K562 (cell line): ENCODE measurements at regions not wholly inside any gene's neighbourhood (a gene's known extent, or its start where the extent isn't known, plus 50 kb on each side); places are given as distances from the start of the nearest gene placed in this dataset.

Source experiments
- HCFC1 ChIP-seq: IDR thresholded peaks from 2 replicates; pipeline ENCODE4 v1.6.1; 2012; ENCODE audit warnings: low read depth, low read length, improper control_type of control experiment
- NR1H2 ChIP-seq: sonication (generic); formaldehyde crosslinking; IDR thresholded peaks from 2 replicates; pipeline ENCODE4 v1.4.0; 2020; ENCODE audit warnings: mild to moderate bottlenecking, missing genetic modification reagents
- RREB1 ChIP-seq: fragments of 250-450 bp; sonication (Bioruptor Pico); IDR thresholded peaks from 2 replicates; pipeline ENCODE4 v1.4.0; 2020
- SPI1 ChIP-seq: IDR thresholded peaks from 2 replicates; pipeline ENCODE4 v1.6.1; 2011; ENCODE audit warnings: low read depth, low read length, control low read depth, borderline replicate concordance
- WHSC1 ChIP-seq: IDR thresholded peaks from one replicate; pipeline ENCODE4 v1.6.1; 2012; ENCODE audit warnings: low read length, control low read depth, inconsistent platforms
- ZNF224 ChIP-seq: sonication (generic); formaldehyde crosslinking; IDR thresholded peaks from 2 replicates; pipeline ENCODE4 v1.8.0; 2022; ENCODE audit warnings: mild to moderate bottlenecking, missing genetic modification reagents
- ZNF24 ChIP-seq: fragments of 450-650 bp; IDR thresholded peaks from 2 replicates; pipeline ENCODE4 v1.6.1; 2016
- ZNF764 ChIP-seq: fragments of 250-450 bp; sonication (Bioruptor Pico); IDR thresholded peaks from 2 replicates; pipeline ENCODE4 v1.4.0; 2020; ENCODE audit warnings: low read depth, mild to moderate bottlenecking, moderate library complexity

DNA sequence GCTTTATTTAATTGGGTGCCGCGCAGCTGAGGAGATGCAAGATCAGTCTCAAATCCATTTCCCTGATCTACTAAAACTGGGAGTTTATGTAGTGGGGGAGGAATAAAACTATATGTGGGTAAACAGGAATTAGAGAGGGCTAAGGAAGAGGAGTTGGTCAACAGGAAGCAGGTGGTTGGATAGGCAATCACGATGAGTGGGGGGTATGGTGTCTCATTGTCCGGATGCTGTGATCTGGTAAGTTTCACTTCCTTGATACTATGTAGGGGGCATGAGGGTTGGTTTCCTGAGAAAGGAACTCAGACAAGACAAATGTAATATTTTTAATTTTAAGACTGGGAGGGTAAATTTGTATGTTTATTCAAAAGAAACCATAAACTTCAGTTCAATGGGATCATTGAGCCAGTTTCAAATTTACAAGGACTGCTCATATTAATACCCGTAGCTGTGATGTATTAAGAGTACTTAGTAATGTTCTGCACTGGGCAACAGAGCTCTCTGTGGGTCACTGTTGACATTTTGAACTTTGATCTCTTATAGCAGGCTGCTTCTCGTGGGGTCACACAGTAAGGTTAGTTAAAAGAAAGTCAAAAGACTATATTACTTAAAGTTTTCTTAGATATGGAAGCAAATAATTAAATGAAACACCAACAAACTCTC is 786.2 kb upstream of the FBXO33 start (continued):
- TF ChIP-seq WHSC1 = no peak
- no peak for TF ChIP-seq ZNF24
- no peak for TF ChIP-seq NR1H2 (CRISPR knock-in tag)
- no peak for TF ChIP-seq HCFC1
- TF ChIP-seq ZNF764 = no peak
- TF ChIP-seq RREB1 = no peak
- no peak for TF ChIP-seq ZNF224
- TF ChIP-seq SPI1 = no peak
